ENCODE measurements at regions not wholly inside any gene's neighbourhood (a gene's known extent, or its start where the extent isn't known, plus 50 kb on each side); places are given as distances from the start of the nearest gene placed in this dataset.

- TF ChIP-seq POLR2A (IDR thresholded peaks at IDR 0.05) (no peak), CTCF (IDR thresholded peaks at IDR 0.05) (no peak)
These were observed 84.5 kb upstream of the MAPRE2 start for GRCh38 chr18:34956663-34957062.

Measured in right lobe of liver (tissue), 4 donors.